ENCODE measurements at regions not wholly inside any gene's neighbourhood (a gene's known extent, or its start where the extent isn't known, plus 50 kb on each side); places are given as distances from the start of the nearest gene placed in this dataset.

- POLR2A ChIA-PET, result no interaction called here
- Histone ChIP-seq H3K4me3 (ENCODE audit: low read depth, low read length) (no peak overlapping the region), H3K27me3 (ENCODE audit: control insufficient read depth, insufficient read depth, low read length) (no peaks in the 10 kb centered on the region), H3K36me3 (ENCODE audit: control insufficient read depth, insufficient read depth, low read length) (peaks cover 1% of the 10 kb centered on the region)
- no peak for DNase-seq (ENCODE audit: low read depth)
- CTCF ChIA-PET, result interaction anchor here (1.4 kb wide), 1 partner anchor 10 kb away, joined by 3 read pairs; no protein-coding TSS in a partner anchor
- TF ChIP-seq CTCF (IDR thresholded peaks at IDR 0.05; ENCODE audit: insufficient read depth, low read depth, low read length), result no peak
Measured at GRCh38 chr15:62766599-62766998, 275.9 kb upstream of the TPM1 start.

GRCh38 chr15:62769604-62770003 is 272.9 kb upstream of the TPM1 start:
- H3K27me3 ChIP-seq (ENCODE audit: control insufficient read depth, insufficient read depth, low read length), result no peaks in the 10 kb centered on the region
- ChIA-PET POLR2A (no interaction called here), CTCF (interaction anchor here (1.1 kb wide), 2 partner anchors 10 to 13 kb away, joined by 3 to 4 read pairs; no protein-coding TSS in a partner anchor)
- no peak for TF ChIP-seq CTCF (IDR thresholded peaks at IDR 0.05; ENCODE audit: insufficient read depth, low read depth, low read length)
- H3K36me3 ChIP-seq (ENCODE audit: control insufficient read depth, insufficient read depth, low read length), result peaks cover 1% of the 10 kb centered on the region
- no peak overlapping the region for H3K4me3 ChIP-seq (ENCODE audit: low read depth, low read length)
- DNase-seq (ENCODE audit: low read depth), result no peak

GRCh38 chr15:62770111-62770660 is 272.4 kb upstream of the TPM1 start:
- POLR2A ChIA-PET, result no interaction called here
- peaks cover 1% of the 10 kb centered on the region for H3K36me3 ChIP-seq (ENCODE audit: control insufficient read depth, insufficient read depth, low read length)
- no peak for TF ChIP-seq CTCF (IDR thresholded peaks at IDR 0.05; ENCODE audit: insufficient read depth, low read depth, low read length)
- CTCF ChIA-PET, result interaction anchor here (1.1 to 2.4 kb wide), 2 partner anchors 11 to 28 kb away, joined by 4 to 13 read pairs; no protein-coding TSS in a partner anchor
- DNase-seq (ENCODE audit: low read depth), result no peak
- no peak overlapping the region for H3K4me3 ChIP-seq (ENCODE audit: low read depth, low read length)
- no peaks in the 10 kb centered on the region for H3K27me3 ChIP-seq (ENCODE audit: control insufficient read depth, insufficient read depth, low read length)

GRCh38 chr15:62770752-62771151 is 271.8 kb upstream of the TPM1 start:
- CTCF ChIA-PET, result interaction anchor here (1.1 to 2.4 kb wide), 2 partner anchors 11 to 28 kb away, joined by 4 to 13 read pairs; no protein-coding TSS in a partner anchor
- 0 out of 2 replicates have a peak, but pooled peaks have one; percentile 2 for TF ChIP-seq CTCF (IDR thresholded peaks at IDR 0.05; ENCODE audit: insufficient read depth, low read depth, low read length)
- DNase-seq (ENCODE audit: low read depth), result peak; percentile 68
- H3K27me3 ChIP-seq (ENCODE audit: control insufficient read depth, insufficient read depth, low read length), result no peaks in the 10 kb centered on the region
- H3K36me3 ChIP-seq (ENCODE audit: control insufficient read depth, insufficient read depth, low read length), result peaks cover 1% of the 10 kb centered on the region
- POLR2A ChIA-PET, result interaction anchor here (0.5 to 0.6 kb wide), 3 partner anchors 13 to 1993 kb away, joined by 3 to 10 read pairs (median 8); no protein-coding TSS in a partner anchor
- no peak overlapping the region for H3K4me3 ChIP-seq (ENCODE audit: low read depth, low read length)

- TF ChIP-seq CTCF (IDR thresholded peaks at IDR 0.05; ENCODE audit: insufficient read depth, low read depth, low read length), result no peak
- ChIA-PET POLR2A (interaction anchor here (0.5 to 0.6 kb wide), 3 partner anchors 13 to 1993 kb away, joined by 3 to 10 read pairs (median 8); no protein-coding TSS in a partner anchor), CTCF (interaction anchor here (2.4 kb wide), 1 partner anchor 29 kb away, joined by 13 read pairs; no protein-coding TSS in a partner anchor)
- no peak overlapping the region for H3K4me3 ChIP-seq (ENCODE audit: low read depth, low read length)
- no peak for DNase-seq (ENCODE audit: low read depth)
- H3K27me3 ChIP-seq (ENCODE audit: control insufficient read depth, insufficient read depth, low read length), result no peaks in the 10 kb centered on the region
- peaks cover 1% of the 10 kb centered on the region for H3K36me3 ChIP-seq (ENCODE audit: control insufficient read depth, insufficient read depth, low read length)
Measured at GRCh38 chr15:62771234-62771633, 271.3 kb upstream of the TPM1 start.
